K562 (cell line): ENCODE measurements at regions not wholly inside any gene's neighbourhood (a gene's known extent, or its start where the extent isn't known, plus 50 kb on each side); places are given as distances from the start of the nearest gene placed in this dataset.

ENCODE experiments used
- CTCF ChIP-seq, 3 experiments: IDR thresholded peaks in 2 of 3; conservative IDR thresholded peaks in 1 of 3; 2 replicates each; pipeline ENCODE4 v1.5.1; 2011 to 2012; ENCODE audit warnings: low read length in 3 of 3, mild to moderate bottlenecking in 3 of 3, control low read depth in 2 of 3, improper control_type of control experiment in 1 of 3, inconsistent platforms in 1 of 3, low read depth in 1 of 3, mixed read lengths in 1 of 3, moderate library complexity in 1 of 3; ENCODE audit not compliant: insufficient read depth in 2 of 3
- POLR2AphosphoS5 ChIP-seq: IDR thresholded peaks from 2 replicates; pipeline ENCODE4 v1.6.1; 2011; ENCODE audit warnings: mild to moderate bottlenecking, low read depth, low read length, moderate library complexity; ENCODE audit not compliant: control insufficient read depth, insufficient read depth
- THRAP3 ChIP-seq: fragments of 450-650 bp; IDR thresholded peaks from 2 replicates; pipeline ENCODE4 v1.6.1; 2016; ENCODE audit warnings: mild to moderate bottlenecking, inconsistent platforms, borderline replicate concordance

GRCh38 chr5:39639618-39640089, 214.9 kb upstream of the DAB2 start:
- no peak for TF ChIP-seq CTCF (IDR thresholded peaks at IDR 0.05 in 2 of 3, conservative IDR thresholded peaks at IDR 0.05 in 1 of 3; ENCODE audit: insufficient read depth in 2 of 3, low read depth in 1 of 3, low read length in 3 of 3)
- no peak for TF ChIP-seq THRAP3
- TF ChIP-seq POLR2AphosphoS5, result no peak
